HG02840 (cell line): ENCODE measurements at regions not wholly inside any gene's neighbourhood (a gene's known extent, or its start where the extent isn't known, plus 50 kb on each side); places are given as distances from the start of the nearest gene placed in this dataset.
"Not testable (repeated sequence)": the region's sequence is repeated elsewhere in the genome, so short reads cannot be mapped to it uniquely, and the experiment has no call there.

Experiments used
- ATAC-seq: cut with Tn5 transposase; IDR thresholded peaks from one replicate; pipeline ENCODE4 v1.9.1; 2021; ENCODE audit warnings: mild to moderate bottlenecking, moderate library complexity, moderate number of reproducible peaks; ENCODE audit not compliant: unreplicated experiment, low FRiP score

GRCh38 chr10:4407783-4408182, 418.2 kb upstream of the AKR1E2 start:
- ATAC-seq, result no peak

- ATAC-seq, result no peak
Observed at GRCh38 chr10:4405828-4406227, 420.2 kb upstream of the AKR1E2 start.

GRCh38 chr10:4403638-4404252, 422.3 kb upstream of the AKR1E2 start:
- no peak for ATAC-seq

GRCh38 chr10:4401080-4401479, 424.9 kb upstream of the AKR1E2 start:
- ATAC-seq, result not testable (repeated sequence)

GRCh38 chr10:4399556-4399955, 426.5 kb upstream of the AKR1E2 start:
- ATAC-seq, result no peak

- ATAC-seq, result no peak
Observed at GRCh38 chr10:4398602-4399001, 427.4 kb upstream of the AKR1E2 start.

GRCh38 chr10:4397337-4397736, 428.7 kb upstream of the AKR1E2 start:
- no peak for ATAC-seq

- no peak for ATAC-seq
Observed at GRCh38 chr10:4396401-4397283, 429.4 kb upstream of the AKR1E2 start.

GRCh38 chr10:4395731-4396130, 430.3 kb upstream of the AKR1E2 start:
- ATAC-seq, result no peak

- not testable (repeated sequence) for ATAC-seq
Observed at GRCh38 chr10:4394455-4394854, 431.6 kb upstream of the AKR1E2 start.

- no peak for ATAC-seq
Observed at GRCh38 chr10:4391683-4392082, 434.3 kb upstream of the AKR1E2 start.

GRCh38 chr10:4390219-4390618, 435.8 kb upstream of the AKR1E2 start:
- ATAC-seq, result no peak

GRCh38 chr10:4385231-4385870, 440.7 kb upstream of the AKR1E2 start:
- no peak for ATAC-seq

- ATAC-seq, result no peak
Observed at GRCh38 chr10:4384245-4384644, 441.8 kb upstream of the AKR1E2 start.

- no peak for ATAC-seq
Observed at GRCh38 chr10:4383651-4384098, 442.3 kb upstream of the AKR1E2 start.

- no peak for ATAC-seq
Observed at GRCh38 chr10:4382811-4383210, 443.2 kb upstream of the AKR1E2 start.

- no peak for ATAC-seq
Observed at GRCh38 chr10:4373612-4374011, 452.4 kb upstream of the AKR1E2 start.

GRCh38 chr10:4373098-4373497, 452.9 kb upstream of the AKR1E2 start:
- no peak for ATAC-seq

GRCh38 chr10:4372601-4373000, 453.4 kb upstream of the AKR1E2 start:
- ATAC-seq, result no peak

GRCh38 chr10:4371691-4372295, 454.2 kb upstream of the AKR1E2 start:
- no peak for ATAC-seq

GRCh38 chr10:4370376-4370775, 455.6 kb upstream of the AKR1E2 start:
- ATAC-seq, result no peak
